ENCODE measurements at regions not wholly inside any gene's neighbourhood (a gene's known extent, or its start where the extent isn't known, plus 50 kb on each side); places are given as distances from the start of the nearest gene placed in this dataset.

- no peak overlapping the region for H3K27ac Mint-ChIP-seq
These were observed 411.8 kb downstream of the SETD4 start for GRCh38 chr21:35648512-35648911.

GRCh38 chr21:35646606-35647005, 413.7 kb downstream of the SETD4 start:
- Mint-ChIP-seq H3K9me3 (no peaks in the 10 kb centered on the region), H3K27ac (no peak overlapping the region), H3K4me3 (no peak overlapping the region), H3K36me3 (ENCODE audit: low read depth) (no peaks in the 10 kb centered on the region), H3K27me3 (peaks cover 5% of the 10 kb centered on the region), H3K4me1 (ENCODE audit: low read depth) (no peaks in the 10 kb centered on the region)

More at GRCh38 chr21:35648512-35648911, 411.8 kb downstream of the SETD4 start:
- Mint-ChIP-seq H3K27me3 (peaks cover 3% of the 10 kb centered on the region), H3K4me1 (ENCODE audit: low read depth) (no peaks in the 10 kb centered on the region), H3K36me3 (ENCODE audit: low read depth) (no peaks in the 10 kb centered on the region), H3K4me3 (no peak overlapping the region), H3K9me3 (no peaks in the 10 kb centered on the region)

- H3K9me3 Mint-ChIP-seq: no peaks in the 10 kb centered on the region
- H3K27me3 Mint-ChIP-seq: peaks cover 6% of the 10 kb centered on the region
- no peaks in the 10 kb centered on the region for H3K4me1 Mint-ChIP-seq (ENCODE audit: low read depth)
- H3K27ac Mint-ChIP-seq: no peak overlapping the region
- no peak overlapping the region for H3K4me3 Mint-ChIP-seq
- H3K36me3 Mint-ChIP-seq (ENCODE audit: low read depth): no peaks in the 10 kb centered on the region
These were observed 414.3 kb downstream of the SETD4 start for GRCh38 chr21:35645991-35646390.

GRCh38 chr21:35644523-35644922, 415.8 kb downstream of the SETD4 start:
- Mint-ChIP-seq H3K36me3 (ENCODE audit: low read depth) (no peaks in the 10 kb centered on the region), H3K4me1 (ENCODE audit: low read depth) (no peaks in the 10 kb centered on the region), H3K27me3 (peaks cover 6% of the 10 kb centered on the region), H3K9me3 (no peaks in the 10 kb centered on the region), H3K4me3 (no peak overlapping the region), H3K27ac (no peak overlapping the region)

- no peaks in the 10 kb centered on the region for H3K36me3 Mint-ChIP-seq (ENCODE audit: low read depth)
- peaks cover 3% of the 10 kb centered on the region for H3K27me3 Mint-ChIP-seq
- no peak overlapping the region for H3K4me3 Mint-ChIP-seq
- H3K4me1 Mint-ChIP-seq (ENCODE audit: low read depth): no peaks in the 10 kb centered on the region
- no peaks in the 10 kb centered on the region for H3K9me3 Mint-ChIP-seq
- no peak overlapping the region for H3K27ac Mint-ChIP-seq
These were observed 417.1 kb downstream of the SETD4 start for GRCh38 chr21:35643176-35643575.

GRCh38 chr21:35641271-35642016, 418.9 kb downstream of the SETD4 start:
- no peak overlapping the region for H3K27ac Mint-ChIP-seq
- H3K9me3 Mint-ChIP-seq: no peaks in the 10 kb centered on the region
- H3K4me3 Mint-ChIP-seq: no peak overlapping the region
- H3K36me3 Mint-ChIP-seq (ENCODE audit: low read depth): no peaks in the 10 kb centered on the region
- H3K27me3 Mint-ChIP-seq: peaks cover 10% of the 10 kb centered on the region
- H3K4me1 Mint-ChIP-seq (ENCODE audit: low read depth): no peaks in the 10 kb centered on the region

- Mint-ChIP-seq H3K4me1 (ENCODE audit: low read depth) (no peaks in the 10 kb centered on the region), H3K27me3 (peaks cover 15% of the 10 kb centered on the region), H3K4me3 (no peak overlapping the region), H3K27ac (no peak overlapping the region), H3K36me3 (ENCODE audit: low read depth) (no peaks in the 10 kb centered on the region), H3K9me3 (no peaks in the 10 kb centered on the region)
These were observed 422.9 kb downstream of the SETD4 start for GRCh38 chr21:35637431-35637830.

- H3K4me3 Mint-ChIP-seq: no peak overlapping the region
- H3K27ac Mint-ChIP-seq: no peak overlapping the region
- H3K36me3 Mint-ChIP-seq (ENCODE audit: low read depth): no peaks in the 10 kb centered on the region
- H3K9me3 Mint-ChIP-seq: no peaks in the 10 kb centered on the region
- no peaks in the 10 kb centered on the region for H3K4me1 Mint-ChIP-seq (ENCODE audit: low read depth)
- H3K27me3 Mint-ChIP-seq: peaks cover 12% of the 10 kb centered on the region
These were observed 424.3 kb downstream of the SETD4 start for GRCh38 chr21:35635994-35636393.

GRCh38 chr21:35635261-35635660, 425.1 kb downstream of the SETD4 start:
- Mint-ChIP-seq H3K27ac (no peak overlapping the region), H3K27me3 (peaks cover 12% of the 10 kb centered on the region), H3K4me1 (ENCODE audit: low read depth) (no peaks in the 10 kb centered on the region), H3K36me3 (ENCODE audit: low read depth) (no peaks in the 10 kb centered on the region), H3K4me3 (no peak overlapping the region), H3K9me3 (no peaks in the 10 kb centered on the region)

- no peak overlapping the region for H3K4me3 Mint-ChIP-seq
- H3K27me3 Mint-ChIP-seq: peaks cover 12% of the 10 kb centered on the region
- no peaks in the 10 kb centered on the region for H3K4me1 Mint-ChIP-seq (ENCODE audit: low read depth)
- H3K9me3 Mint-ChIP-seq: no peaks in the 10 kb centered on the region
- H3K27ac Mint-ChIP-seq: no peak overlapping the region
- H3K36me3 Mint-ChIP-seq (ENCODE audit: low read depth): no peaks in the 10 kb centered on the region
These were observed 426.8 kb downstream of the SETD4 start for GRCh38 chr21:35633501-35633900.

- Mint-ChIP-seq H3K27me3 (peaks cover 12% of the 10 kb centered on the region), H3K4me3 (no peak overlapping the region), H3K4me1 (ENCODE audit: low read depth) (no peaks in the 10 kb centered on the region), H3K27ac (no peak overlapping the region), H3K9me3 (no peaks in the 10 kb centered on the region), H3K36me3 (ENCODE audit: low read depth) (no peaks in the 10 kb centered on the region)
These were observed 427.6 kb downstream of the SETD4 start for GRCh38 chr21:35632711-35633110.

GRCh38 chr21:35628316-35628715, 432.0 kb downstream of the SETD4 start:
- H3K4me1 Mint-ChIP-seq (ENCODE audit: low read depth): no peaks in the 10 kb centered on the region
- no peak overlapping the region for H3K27ac Mint-ChIP-seq
- no peaks in the 10 kb centered on the region for H3K36me3 Mint-ChIP-seq (ENCODE audit: low read depth)
- H3K27me3 Mint-ChIP-seq: peaks cover 12% of the 10 kb centered on the region
- H3K9me3 Mint-ChIP-seq: no peaks in the 10 kb centered on the region
- H3K4me3 Mint-ChIP-seq: no peak overlapping the region

GRCh38 chr21:35627462-35627861, 432.9 kb downstream of the SETD4 start:
- no peaks in the 10 kb centered on the region for H3K4me1 Mint-ChIP-seq (ENCODE audit: low read depth)
- H3K27me3 Mint-ChIP-seq: peaks cover 12% of the 10 kb centered on the region
- H3K9me3 Mint-ChIP-seq: no peaks in the 10 kb centered on the region
- H3K36me3 Mint-ChIP-seq (ENCODE audit: low read depth): no peaks in the 10 kb centered on the region
- no peak overlapping the region for H3K4me3 Mint-ChIP-seq
- no peak overlapping the region for H3K27ac Mint-ChIP-seq

- no peaks in the 10 kb centered on the region for H3K9me3 Mint-ChIP-seq
- peaks cover 12% of the 10 kb centered on the region for H3K27me3 Mint-ChIP-seq
- no peak overlapping the region for H3K27ac Mint-ChIP-seq
- no peaks in the 10 kb centered on the region for H3K36me3 Mint-ChIP-seq (ENCODE audit: low read depth)
- H3K4me3 Mint-ChIP-seq: no peak overlapping the region
- no peaks in the 10 kb centered on the region for H3K4me1 Mint-ChIP-seq (ENCODE audit: low read depth)
These were observed 434.8 kb downstream of the SETD4 start for GRCh38 chr21:35625576-35625975.

GRCh38 chr21:35624901-35625300, 435.4 kb downstream of the SETD4 start:
- H3K27ac Mint-ChIP-seq: no peak overlapping the region

GRCh38 chr21:35622612-35623011, 437.7 kb downstream of the SETD4 start:
- H3K9me3 Mint-ChIP-seq: no peaks in the 10 kb centered on the region
- H3K4me3 Mint-ChIP-seq: no peak overlapping the region
- H3K36me3 Mint-ChIP-seq (ENCODE audit: low read depth): no peaks in the 10 kb centered on the region
- peaks cover 23% of the 10 kb centered on the region for H3K27me3 Mint-ChIP-seq
- H3K27ac Mint-ChIP-seq: no peak overlapping the region
- no peaks in the 10 kb centered on the region for H3K4me1 Mint-ChIP-seq (ENCODE audit: low read depth)

More at GRCh38 chr21:35624901-35625300, 435.4 kb downstream of the SETD4 start:
- peaks cover 12% of the 10 kb centered on the region for H3K27me3 Mint-ChIP-seq
- no peaks in the 10 kb centered on the region for H3K36me3 Mint-ChIP-seq (ENCODE audit: low read depth)
- no peaks in the 10 kb centered on the region for H3K9me3 Mint-ChIP-seq
- H3K4me3 Mint-ChIP-seq: no peak overlapping the region
- no peaks in the 10 kb centered on the region for H3K4me1 Mint-ChIP-seq (ENCODE audit: low read depth)
